Lower lobe of right lung (tissue), 2 donors: ENCODE measurements at regions not wholly inside any gene's neighbourhood (a gene's known extent, or its start where the extent isn't known, plus 50 kb on each side); places are given as distances from the start of the nearest gene placed in this dataset.

Experiments
- ATAC-seq, 2 donors: fragments of 200-7000 bp; cut with Tn5 transposase; one replicate each; pipeline ENCODE4 v1.9.1; 2020 to 2022; ENCODE audit warnings: mild to moderate bottlenecking in 2 of 2, moderate library complexity in 2 of 2
- DNase-seq: peaks from one replicate; pipeline ENCODE4 v3.0.0-alpha.2; 2020
- H3K27ac ChIP-seq: fragments of 200-600 bp; one replicate; pipeline ENCODE4 v1.8.0; 2022
- H3K27me3 ChIP-seq: fragments of 200-600 bp; one replicate; pipeline ENCODE4 v1.8.0; 2022; ENCODE audit warnings: low read depth
- H3K36me3 ChIP-seq: fragments of 200-600 bp; one replicate; pipeline ENCODE4 v1.8.0; 2022; ENCODE audit warnings: mild to moderate bottlenecking
- H3K4me1 ChIP-seq: fragments of 200-600 bp; one replicate; pipeline ENCODE4 v1.8.0; 2022
- H3K4me3 ChIP-seq: fragments of 200-600 bp; one replicate; pipeline ENCODE4 v1.8.0; 2022; ENCODE audit warnings: mild to moderate bottlenecking
- H3K9me3 ChIP-seq: fragments of 200-600 bp; one replicate; pipeline ENCODE4 v1.8.0; 2022
- intact Hi-C: fragments of 100-400 bp; cut with DNase I; formaldehyde crosslinking; loops from one replicate; pipeline ENCODE4 v1.11.0; 2022
- TF ChIP-seq, protein P1 (sequence below): fragments of 200-600 bp; IDR thresholded peaks from one replicate; pipeline ENCODE4 v1.8.0; 2022; ENCODE audit warnings: antibody characterized with exemption, mild to moderate bottlenecking
- donor health status: DM: no; HTN: yes; CAD: no; lungs with severe emphysema.

DNA sequence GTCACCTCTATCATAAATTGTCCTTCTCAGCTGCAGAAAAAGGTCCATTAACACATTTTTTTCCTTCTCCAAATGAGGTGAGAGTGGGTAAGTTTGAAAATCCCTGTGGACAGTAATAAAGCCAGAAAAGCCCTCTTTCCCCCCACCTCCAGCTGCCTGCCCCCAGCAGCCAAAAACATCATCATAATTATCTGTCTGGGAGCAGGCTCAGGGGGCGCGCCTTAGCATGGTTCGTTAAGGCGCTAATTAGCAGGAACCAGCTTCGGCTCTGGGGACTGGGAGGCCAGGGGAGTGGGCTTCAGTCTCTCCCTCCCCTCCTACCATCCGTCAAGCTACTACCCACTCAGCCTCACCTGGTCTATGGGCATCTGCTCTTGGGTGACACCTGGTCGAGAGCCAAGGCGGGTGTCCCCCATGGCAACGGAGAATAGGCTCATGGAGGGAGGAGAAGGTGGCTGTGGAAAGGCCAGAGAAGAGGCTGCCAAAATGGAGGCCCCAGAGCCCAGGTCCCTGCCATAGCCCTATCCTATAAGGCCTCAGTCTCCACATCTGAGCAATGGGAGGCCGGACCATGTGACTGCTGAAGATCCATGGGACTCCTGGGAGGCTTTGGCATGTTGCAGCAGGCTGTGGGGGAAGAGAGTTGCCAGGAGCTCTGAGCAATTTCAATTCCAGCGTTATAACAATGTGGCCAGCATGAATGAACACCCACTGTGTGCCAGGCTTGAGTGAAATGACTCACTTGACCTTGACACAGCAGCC lies 140.1 kb upstream of the LINGO1 start:
- Histone ChIP-seq H3K27me3 (peaks cover 7% of the 10 kb centered on the region), H3K4me1 (no peaks in the 10 kb centered on the region), H3K4me3 (no peak overlapping the region), H3K27ac (no peak overlapping the region), H3K36me3 (no peaks in the 10 kb centered on the region), H3K9me3 (no peaks in the 10 kb centered on the region)
- TF ChIP-seq, protein P1, sequence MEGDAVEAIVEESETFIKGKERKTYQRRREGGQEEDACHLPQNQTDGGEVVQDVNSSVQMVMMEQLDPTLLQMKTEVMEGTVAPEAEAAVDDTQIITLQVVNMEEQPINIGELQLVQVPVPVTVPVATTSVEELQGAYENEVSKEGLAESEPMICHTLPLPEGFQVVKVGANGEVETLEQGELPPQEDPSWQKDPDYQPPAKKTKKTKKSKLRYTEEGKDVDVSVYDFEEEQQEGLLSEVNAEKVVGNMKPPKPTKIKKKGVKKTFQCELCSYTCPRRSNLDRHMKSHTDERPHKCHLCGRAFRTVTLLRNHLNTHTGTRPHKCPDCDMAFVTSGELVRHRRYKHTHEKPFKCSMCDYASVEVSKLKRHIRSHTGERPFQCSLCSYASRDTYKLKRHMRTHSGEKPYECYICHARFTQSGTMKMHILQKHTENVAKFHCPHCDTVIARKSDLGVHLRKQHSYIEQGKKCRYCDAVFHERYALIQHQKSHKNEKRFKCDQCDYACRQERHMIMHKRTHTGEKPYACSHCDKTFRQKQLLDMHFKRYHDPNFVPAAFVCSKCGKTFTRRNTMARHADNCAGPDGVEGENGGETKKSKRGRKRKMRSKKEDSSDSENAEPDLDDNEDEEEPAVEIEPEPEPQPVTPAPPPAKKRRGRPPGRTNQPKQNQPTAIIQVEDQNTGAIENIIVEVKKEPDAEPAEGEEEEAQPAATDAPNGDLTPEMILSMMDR = no peak
- ATAC-seq (no peak), DNase-seq (no peak)
- intact Hi-C loops = no loop called here

DNA sequence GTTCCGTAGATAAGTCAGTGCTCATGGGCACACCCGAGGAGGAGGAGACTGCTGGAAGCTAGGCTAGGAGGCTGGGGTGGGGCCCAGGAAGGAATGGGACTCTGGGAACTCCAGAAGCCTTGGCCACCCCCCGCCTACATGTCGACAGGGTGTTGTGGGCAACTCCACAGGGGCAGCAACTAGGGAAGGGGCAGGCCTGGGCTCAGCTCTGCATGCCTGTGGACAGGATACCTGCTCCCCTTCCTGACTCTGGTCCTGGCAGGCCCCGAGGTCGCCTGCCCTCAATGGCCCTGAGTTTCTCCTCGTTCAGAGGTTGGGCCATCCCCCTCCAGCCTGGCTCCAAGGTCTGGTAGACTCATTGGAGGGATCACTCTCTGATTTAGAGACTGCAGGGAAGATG lies 138.9 kb upstream of the LINGO1 start:
- Histone ChIP-seq H3K36me3 (no peaks in the 10 kb centered on the region), H3K4me3 (no peak overlapping the region), H3K27ac (no peak overlapping the region), H3K4me1 (no peaks in the 10 kb centered on the region), H3K27me3 (peaks cover 7% of the 10 kb centered on the region), H3K9me3 (no peaks in the 10 kb centered on the region)
- intact Hi-C loops = no loop called here
- no peak for DNase-seq
- ATAC-seq = no peak
- TF ChIP-seq, protein P1 = no peak

DNA sequence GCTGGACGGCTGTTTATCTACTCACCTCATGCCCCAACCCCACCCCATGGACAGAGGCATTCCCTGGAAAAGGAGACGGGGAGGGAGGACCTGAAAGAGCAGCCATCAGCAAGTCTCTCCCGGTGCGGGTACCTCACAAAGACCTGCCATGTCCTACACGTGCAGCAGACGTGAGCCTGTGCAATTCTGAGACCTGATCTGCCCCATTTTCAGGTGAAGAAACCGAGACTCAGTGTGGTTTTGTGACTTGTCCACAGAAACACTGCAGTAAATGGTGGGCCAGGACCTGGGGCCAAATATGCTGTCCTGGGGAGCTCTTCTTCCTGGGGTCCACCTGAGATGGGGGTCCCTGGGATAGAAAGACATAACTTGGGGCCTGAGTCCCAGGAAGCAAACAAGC lies 137.0 kb upstream of the LINGO1 start:
- Histone ChIP-seq H3K27ac (no peak overlapping the region), H3K4me1 (no peaks in the 10 kb centered on the region), H3K4me3 (no peak overlapping the region), H3K36me3 (no peaks in the 10 kb centered on the region), H3K27me3 (peaks cover 14% of the 10 kb centered on the region), H3K9me3 (no peaks in the 10 kb centered on the region)
- ATAC-seq (no peak), DNase-seq (no peak)
- TF ChIP-seq, protein P1 = no peak
- intact Hi-C loops = no loop called here

- H3K27me3 ChIP-seq = peaks cover 18% of the 10 kb centered on the region
- no peaks in the 10 kb centered on the region for H3K9me3 ChIP-seq
- H3K36me3 ChIP-seq = no peaks in the 10 kb centered on the region
- ATAC-seq (no peak), DNase-seq (no peak)
- no peak overlapping the region for H3K27ac ChIP-seq
- no peaks in the 10 kb centered on the region for H3K4me1 ChIP-seq
- no peak overlapping the region for H3K4me3 ChIP-seq
- TF ChIP-seq, protein P1 = no peak
- intact Hi-C loops = no loop called here
Measured at GRCh38 chr15:77768521-77769078, 135.9 kb upstream of the LINGO1 start.

DNA sequence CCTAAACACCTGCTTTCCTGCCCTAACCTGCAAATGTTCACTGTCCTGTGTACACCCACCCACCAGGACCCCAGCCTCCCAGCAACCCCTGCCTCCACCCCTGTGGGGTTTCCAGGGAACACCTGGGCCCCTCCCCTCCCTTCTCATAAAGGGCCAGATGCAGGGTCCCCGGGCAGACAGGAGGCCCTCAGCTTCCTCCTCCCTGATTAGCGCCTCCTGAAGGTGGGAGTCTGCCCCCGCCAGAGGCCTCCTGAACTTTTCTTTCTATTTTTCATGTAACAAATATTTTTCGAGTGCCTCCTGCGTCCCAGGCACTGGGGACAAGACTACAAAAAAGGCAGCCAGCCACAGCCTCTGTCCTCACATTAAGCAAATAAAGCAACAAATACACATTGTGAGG lies 135.4 kb upstream of the LINGO1 start:
- no peak for ATAC-seq
- no peak overlapping the region for H3K4me3 ChIP-seq
- peaks cover 23% of the 10 kb centered on the region for H3K27me3 ChIP-seq

More for the DNA sequence above, 135.4 kb upstream of the LINGO1 start:
- DNase-seq = no peak
- intact Hi-C loops = no loop called here
- Histone ChIP-seq H3K9me3 (no peaks in the 10 kb centered on the region), H3K27ac (no peak overlapping the region), H3K4me1 (no peaks in the 10 kb centered on the region), H3K36me3 (no peaks in the 10 kb centered on the region)
- TF ChIP-seq, protein P1 = no peak
